HG03139 (cell line): ENCODE measurements at regions not wholly inside any gene's neighbourhood (a gene's known extent, or its start where the extent isn't known, plus 50 kb on each side); places are given as distances from the start of the nearest gene placed in this dataset.

Source experiments
- ATAC-seq: cut with Tn5 transposase; IDR thresholded peaks from one replicate; pipeline ENCODE4 v1.9.1; 2021; ENCODE audit not compliant: unreplicated experiment

DNA sequence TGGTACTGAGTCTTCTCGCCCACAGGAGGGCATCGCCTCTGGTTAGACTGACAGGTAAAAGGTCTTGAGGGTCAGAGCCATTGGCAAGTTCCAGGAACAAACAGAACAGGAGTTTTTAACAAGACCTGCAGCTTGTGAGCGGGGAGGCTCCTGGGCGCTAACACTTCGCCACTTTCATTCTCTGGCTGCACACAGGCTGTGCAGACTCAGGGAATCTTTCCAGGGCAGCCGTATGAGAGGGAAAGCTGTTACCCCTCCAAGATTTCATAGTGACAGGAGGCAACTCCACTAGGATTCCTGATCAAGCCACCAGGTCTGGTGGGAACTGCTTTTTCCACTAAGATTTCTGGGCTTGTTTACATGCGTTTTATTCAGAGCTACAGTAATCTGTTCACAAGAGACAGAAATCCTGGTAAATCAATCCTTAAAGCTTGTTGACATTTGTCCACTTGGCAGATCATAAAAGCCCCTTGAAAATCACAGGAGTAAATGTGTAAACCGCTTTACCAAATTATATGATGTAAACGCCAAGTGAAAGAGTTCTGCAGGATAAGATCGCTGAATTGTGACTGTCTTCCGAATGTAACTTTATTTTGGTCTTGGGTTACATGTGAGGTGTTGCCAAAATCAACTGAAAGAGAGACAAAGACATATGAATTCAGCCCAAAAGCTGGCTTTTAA lies 190.6 kb downstream of the MZT1 start:
- ATAC-seq = no peak

DNA sequence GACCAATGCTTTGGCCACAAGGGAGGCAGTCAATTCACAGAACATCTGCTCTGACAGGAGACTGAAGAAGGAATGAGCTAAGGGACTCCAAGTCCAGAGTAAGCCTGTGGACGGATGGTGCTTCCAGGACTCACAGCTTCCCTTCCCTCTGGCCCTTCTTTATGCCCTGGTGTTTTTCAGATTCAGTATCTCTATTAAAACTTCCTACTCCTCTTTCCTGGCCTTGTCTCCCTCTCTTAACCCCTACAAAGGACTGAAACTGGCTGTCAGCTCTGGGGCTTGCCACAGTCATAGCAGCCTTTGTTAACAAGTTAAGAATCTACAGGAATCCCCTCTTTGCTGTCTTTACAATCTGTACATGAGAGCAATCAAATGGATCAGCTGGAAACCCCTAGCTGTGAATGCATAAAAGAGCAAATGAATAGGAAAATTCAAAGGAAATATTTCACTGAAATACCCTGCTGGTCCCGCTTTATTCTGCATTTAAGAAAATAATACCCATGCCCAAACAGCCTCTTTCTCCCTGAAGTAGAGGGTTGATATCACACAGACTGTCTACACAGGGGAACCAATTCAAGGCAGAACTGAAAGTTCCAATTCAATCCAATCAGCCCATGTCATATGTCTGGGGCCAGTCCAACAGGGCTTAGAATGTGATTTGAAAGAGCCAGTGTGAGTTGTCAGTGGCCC lies 192.3 kb downstream of the MZT1 start:
- no peak for ATAC-seq

DNA sequence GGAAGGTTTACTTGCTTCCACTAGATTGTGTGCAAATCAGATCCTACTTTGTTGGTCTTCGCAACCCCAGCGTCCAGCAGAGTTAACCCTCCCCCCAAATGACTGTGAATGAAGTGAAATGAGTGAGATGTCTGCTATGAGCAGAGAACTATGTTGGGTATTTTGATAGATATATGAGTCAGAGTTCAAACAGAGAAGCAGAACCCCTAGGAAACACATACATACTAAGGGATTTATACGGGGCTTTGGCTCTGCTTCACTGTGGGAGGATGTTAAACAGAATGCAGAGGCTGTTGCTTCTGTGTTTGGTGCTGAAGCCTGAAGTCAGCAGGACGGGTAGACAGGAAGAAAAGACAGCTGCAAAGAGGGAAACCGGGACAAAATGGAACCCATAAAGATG lies 197.0 kb downstream of the MZT1 start:
- ATAC-seq = no peak

DNA sequence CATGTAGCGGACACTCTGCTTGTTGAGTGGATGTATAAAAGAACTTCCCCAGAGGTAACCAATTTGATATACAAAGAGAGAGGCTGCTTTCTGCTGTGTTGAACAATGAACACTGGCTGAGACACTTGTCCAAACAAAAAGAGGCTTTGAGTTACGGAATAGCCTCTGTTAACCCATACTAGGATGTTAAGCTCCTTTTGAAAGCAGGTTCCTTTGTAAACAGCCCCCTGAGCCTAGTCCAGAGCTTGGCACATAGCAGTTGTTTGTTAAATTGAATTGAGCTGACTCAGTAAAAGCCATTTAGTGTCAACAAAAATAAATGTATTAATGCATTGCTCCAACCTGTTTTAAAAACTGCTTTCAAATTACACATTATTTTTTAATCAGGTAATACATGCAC lies 200.1 kb downstream of the MZT1 start:
- ATAC-seq = no peak

DNA sequence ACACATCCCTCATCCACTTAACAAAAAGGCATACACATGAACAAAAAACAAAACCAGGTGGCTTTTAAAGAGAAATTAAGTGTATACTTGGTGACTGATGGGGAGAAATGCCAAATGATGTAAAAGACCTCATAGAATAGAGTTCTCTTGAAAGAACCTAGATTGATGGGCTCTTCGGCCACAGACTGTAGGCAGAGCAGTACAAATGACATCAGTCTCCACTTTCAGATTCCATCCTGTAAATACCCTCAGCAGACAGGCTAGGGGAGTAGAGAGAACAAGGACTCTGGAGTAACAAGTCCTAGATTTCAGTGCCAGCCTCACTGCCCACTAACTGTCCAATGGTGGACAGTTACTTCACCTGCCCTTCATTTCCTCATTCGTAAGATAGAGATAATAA lies 203.8 kb downstream of the MZT1 start:
- ATAC-seq = no peak

DNA sequence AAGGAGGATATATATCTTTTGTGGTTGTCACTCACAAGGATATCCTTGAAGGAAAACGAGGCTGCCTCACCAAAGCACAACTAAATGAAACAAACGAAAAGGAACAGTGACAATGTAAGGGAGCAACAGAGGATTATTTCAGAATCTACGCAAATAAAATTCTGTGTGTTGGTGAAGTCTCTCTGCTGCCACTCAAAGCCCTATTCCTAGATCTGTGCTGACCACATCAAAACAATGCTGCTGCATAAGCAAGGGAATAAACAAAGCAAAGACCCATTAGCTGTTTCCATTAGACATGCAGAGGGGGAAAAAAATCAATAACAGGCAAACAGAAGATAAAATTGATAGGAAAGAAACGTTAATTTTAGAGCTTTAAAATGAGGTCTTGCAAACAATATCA lies 204.4 kb downstream of the MZT1 start:
- no peak for ATAC-seq

DNA sequence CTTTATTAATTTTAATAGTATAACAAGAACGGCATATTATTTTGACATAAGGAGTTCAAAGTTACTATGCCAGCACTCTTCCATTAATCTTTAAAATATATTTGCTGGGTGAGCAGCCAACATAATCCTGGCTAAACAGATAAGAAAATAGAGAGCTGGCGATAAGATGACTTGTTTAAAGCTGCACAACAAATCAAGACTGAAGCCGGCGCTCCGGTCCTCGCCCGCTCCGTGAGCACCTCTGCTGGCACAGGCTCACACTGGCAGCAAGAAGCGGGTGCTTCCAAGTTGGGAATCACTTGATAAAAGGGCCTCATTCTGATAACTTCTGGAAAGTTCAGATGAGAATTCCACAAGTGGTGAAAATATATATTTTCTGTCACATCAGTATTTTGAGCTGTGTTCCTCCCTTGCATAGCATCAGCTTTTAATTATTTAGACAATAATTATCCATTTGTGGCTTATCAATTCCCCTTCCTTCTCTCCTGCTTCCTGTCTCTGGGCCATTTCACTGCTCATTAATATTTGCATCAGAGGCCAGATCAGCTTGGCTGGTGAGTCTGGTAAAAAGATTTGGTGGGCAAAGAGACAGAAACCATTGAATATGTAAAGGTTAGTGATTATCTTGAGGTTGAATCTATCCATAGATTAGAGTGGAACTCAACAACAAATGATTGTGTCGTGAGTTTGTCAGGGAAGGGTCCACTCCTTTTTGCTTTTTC lies 205.3 kb downstream of the MZT1 start:
- no peak for ATAC-seq

DNA sequence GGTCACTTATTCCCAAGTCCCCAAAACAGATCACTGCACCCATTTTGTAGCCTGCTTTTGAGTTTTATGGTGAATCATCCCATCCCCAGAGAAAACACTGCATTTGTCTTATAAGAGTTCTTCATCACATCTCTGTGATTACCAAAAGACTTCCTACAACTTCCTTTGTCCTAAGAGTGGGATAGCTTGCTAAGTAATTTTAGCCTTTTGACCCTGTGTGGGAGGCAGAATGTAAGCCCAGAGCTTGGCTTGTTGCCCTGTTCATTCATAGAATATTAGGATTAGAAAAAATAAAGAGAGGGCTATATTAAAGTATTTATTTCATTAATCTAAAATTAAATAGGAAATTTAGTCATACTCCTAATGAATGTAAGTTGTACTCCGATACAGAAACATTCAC lies 213.3 kb downstream of the MZT1 start:
- no peak for ATAC-seq

DNA sequence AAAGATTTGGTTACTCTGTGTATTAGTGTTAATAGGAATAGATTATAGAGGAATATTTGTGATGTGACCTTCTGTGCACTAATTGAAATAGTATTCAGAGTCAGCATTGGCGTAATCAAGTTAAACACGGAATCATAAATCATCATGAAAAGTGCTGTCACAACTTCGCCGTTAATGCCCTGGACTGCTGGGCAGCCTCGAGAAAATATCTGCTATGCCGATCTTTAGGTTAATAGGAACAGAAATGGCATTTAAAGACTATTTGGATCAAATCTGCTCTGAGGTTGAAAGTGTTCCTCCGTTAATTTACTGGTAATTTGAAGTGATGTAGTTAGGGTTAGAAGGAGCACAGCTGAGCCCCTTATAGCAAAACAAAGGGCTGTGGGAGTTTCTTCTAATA lies 219.0 kb downstream of the MZT1 start:
- no peak for ATAC-seq

DNA sequence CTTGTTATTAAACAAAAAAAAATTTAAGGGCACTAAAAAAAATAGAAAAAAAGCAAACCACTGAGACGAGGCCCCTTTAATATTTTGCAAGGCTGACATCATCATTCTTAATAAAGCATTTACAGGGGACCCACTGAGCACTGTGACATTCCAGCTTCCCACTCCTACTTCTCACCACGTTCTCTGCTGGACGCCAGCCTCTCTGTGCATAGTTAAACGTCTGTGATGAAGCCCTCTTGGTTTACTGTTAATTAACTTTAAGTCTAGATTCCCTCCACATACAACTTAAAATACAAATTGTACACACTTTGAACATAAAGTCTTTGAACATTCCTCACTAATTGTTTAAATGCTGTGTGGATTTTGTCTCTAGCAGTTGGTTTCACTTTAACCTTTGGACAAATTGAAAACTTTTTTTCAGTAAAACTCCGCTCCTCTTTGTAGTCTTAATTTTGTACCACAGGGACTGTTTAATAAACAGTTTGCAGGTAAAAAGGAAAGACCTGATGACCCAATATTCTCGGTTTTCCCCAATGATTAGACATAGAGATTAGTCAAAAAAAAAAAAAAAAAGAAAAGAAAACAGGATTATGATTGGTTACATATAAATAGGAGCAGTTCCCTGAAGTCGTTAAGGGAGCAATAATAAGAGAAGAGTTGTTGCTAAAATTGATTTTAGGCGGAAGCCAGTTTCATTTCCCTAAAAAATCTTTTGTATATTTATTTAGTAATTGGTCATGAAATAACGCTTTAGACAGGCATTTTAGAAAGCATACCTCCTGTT lies 219.8 kb downstream of the MZT1 start:
- ATAC-seq = no peak

DNA sequence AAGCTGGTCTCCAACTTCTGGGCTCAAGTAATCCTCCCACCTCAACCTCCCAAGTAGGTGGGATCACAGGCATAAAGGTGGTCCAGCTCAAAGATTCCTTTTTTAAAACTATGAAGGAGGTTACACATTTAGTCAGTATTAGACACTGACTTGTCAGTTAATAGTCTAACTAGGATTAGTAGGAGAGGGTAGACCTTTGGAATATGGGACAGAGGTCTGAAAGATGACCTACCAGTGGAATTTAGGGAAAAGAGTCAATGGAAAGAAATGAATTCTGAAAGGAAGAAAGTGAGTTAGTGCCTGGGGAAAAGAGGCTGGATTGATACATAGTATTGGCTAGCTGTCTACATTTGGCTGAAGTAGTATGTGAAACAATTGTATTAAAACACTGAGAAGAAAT lies 220.7 kb downstream of the MZT1 start:
- no peak for ATAC-seq

DNA sequence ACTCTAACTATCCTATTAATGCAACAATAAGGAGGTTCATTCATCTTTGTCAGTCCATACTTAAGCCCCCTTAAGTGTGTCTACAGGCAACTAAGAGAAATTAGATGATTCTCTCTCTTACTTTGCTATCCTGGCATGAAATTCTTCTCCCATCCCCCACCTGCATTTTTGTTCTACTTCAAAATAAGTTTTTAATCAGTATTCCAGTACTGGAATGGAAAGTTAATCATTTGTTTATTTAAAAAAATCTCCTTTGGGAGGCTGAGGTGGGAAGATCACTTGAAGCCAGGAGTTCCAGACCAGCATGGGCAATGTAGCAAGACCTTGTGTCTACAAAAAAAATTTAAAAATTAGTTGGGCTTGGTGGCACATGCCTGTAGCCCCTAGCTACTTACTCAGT lies 222.1 kb downstream of the MZT1 start:
- no peak for ATAC-seq

DNA sequence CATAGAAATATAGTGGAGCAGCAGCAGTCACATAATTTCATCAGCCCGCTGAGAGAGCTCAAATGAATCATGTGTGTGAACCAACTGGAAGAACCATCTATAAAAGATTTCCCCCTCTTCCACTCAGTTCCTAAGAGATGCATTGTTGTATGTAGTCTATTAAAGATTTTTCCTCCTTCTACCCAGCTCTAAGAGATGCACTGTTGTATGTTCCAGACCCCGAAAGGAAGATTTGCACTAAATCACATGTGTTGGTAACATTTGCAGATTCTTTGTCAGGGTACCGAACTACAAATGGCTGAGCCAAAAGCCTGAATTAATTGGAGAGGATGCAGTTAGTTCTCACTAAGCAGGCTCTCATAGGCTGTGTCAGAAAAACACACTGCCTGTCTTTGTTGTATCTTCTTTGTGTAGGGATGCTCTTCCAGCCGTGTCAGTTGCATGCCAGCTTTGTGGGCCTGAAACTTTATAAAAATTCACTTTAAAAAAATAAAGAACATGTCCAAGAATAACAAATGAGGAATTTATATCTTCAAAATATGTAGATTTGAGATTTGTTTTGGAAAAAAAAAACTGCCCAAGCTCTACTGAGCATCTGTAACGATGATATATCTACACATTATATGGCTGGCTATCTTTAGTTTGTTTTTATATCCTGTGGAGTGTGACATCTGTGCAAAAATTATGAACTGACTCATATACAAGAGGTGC lies 223.1 kb downstream of the MZT1 start:
- no peak for ATAC-seq

DNA sequence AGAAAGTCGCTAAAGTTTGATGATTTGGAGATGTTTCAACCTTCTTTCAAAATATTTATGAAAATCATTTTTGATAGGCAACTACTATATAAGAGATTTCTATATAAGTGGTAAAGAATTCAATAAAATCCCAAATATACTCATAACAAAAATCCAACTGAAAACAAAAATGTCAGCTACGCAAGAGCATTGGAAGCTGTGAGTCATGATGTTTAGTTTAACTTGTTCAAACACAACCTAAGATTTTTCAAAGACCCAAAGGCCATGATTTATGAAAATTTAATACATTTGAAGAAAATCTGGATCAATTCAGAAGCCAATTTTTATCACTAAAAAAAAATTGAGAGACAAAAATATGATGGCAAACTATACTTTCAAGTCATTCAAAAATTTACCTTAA lies 226.6 kb downstream of the MZT1 start:
- ATAC-seq = no peak

DNA sequence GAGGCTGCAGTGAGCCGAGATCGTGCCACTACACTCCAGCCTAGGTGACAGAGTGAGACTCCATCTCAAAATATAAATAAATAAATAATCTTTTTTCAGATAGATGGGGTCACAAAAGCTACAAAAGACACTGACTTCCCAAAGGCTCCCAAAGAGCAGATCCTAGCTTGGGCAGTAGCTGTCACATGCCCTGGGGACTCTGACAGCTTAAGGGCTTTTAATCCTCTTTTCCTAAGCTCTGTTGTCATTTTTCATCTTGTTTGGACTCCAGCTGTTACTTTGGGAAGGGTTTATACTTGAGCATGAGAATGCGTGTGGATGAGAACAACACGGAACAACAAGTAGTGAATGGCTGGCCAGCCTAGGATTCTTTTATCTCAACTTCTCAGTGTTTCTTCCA lies 231.7 kb downstream of the MZT1 start:
- no peak for ATAC-seq

DNA sequence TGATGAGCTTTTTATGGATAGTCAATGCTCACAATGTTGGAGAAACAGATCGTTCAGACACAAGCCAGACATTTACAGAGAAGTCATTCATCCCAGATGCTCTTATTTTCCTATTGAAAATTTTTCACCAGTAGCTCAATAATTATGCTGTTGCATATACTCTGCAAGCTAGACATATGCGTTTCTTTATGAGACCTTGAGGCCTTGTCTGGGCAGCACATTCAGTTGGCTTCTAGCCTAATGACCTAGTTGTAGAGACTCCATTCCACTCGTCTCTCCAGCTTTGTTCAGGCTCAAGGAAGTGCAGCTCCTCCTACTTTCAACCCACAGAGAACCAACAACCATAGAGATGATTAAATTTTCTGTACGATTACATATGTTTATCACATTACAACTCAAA lies 237.7 kb downstream of the MZT1 start:
- ATAC-seq = no peak

DNA sequence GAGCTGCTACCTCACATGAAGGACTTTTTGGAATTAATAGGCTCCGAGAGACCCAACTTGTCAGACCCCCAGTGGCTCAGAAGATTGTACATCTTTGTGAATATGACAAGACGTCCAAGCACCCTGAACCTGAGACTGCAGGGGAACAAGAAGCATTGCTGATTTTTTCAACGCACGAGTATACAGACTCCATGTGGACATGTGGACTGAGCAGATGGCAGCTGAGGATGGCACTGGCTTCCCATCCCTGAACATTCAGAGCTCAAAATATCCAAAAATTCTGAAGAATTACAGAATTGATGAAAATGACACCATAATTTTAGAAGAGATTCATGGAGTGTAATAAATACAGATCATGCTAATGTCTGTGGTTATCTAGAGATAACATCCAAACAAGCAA lies 254.1 kb downstream of the MZT1 start:
- ATAC-seq = no peak

DNA sequence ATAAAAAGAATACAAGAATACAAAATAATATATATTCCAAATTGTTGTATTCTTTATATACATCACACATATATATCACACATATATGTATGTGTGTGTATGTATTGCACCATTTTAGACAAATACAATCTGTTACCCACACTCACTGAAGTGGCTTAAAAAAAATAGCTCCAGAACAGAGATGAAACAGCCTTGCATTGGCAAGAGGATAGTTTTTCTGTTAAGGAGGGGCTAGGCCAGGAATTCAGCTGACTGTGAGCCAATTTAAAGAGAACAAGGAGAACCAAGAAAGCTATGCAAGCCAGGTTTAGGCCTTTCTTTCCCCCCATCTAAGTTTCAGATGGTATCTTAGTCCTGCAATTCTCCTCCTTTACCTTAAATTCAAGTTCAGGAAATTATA lies 257.5 kb downstream of the MZT1 start:
- ATAC-seq = no peak

DNA sequence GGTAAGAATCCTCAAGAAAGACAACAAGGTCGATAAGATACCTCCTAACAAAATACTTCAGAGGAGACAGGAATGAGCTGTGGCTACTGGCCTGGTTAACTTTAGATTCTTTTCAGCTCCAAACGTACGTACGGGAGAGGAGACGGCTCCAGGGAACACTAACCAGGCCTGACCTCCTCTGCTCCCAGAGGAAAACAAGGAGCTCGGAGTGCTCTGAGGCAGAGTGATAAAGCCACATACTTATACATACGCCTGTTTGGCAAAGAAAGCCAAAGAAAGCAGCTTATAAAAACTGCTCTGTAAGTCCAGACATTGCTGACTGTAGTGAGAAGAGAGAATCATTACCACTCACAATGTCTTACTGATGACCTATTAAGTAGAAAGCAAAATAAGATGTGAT lies 263.9 kb downstream of the MZT1 start:
- no peak for ATAC-seq

DNA sequence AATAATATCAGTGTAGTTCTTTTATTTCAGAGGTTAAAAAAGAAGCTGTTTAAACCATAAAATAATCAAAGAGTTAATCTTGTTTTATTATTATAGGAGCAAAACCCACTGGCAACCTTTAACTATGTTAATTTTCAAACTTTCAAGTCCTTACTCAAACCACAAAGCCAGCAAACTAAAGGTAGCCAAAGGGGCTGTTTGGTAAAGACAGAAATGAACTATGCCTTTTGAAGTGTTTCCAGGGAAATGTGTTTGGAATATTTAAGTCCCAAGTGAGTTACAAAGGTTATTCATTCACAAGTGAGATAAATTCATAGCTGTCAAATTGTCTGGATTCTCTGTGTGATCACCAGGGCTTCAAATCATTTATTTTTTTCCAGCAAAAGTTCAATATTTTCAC lies 264.7 kb downstream of the MZT1 start:
- no peak for ATAC-seq

DNA sequence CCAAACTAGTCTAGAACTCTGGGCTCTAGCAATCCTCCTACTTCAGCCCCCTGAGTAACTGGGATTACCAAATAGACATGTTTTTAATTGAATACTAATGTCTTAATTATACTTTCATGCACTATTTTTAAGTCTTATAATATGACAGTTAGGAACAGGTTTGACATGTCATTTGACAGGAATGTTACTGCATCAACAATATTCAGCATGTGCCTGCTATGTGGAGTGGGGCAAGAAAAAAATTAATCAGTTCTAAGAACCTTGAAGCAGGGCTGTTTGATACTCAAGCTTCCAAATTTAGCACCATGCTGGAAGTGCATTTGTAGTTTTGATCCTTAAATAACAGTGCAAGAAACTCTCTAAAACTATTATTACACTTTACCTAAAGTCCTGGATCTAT lies 265.3 kb downstream of the MZT1 start:
- no peak for ATAC-seq
